ENCODE measurements at regions not wholly inside any gene's neighbourhood (a gene's known extent, or its start where the extent isn't known, plus 50 kb on each side); places are given as distances from the start of the nearest gene placed in this dataset.

GRCh38 chr18:56390626-56391025, 247.8 kb downstream of the TXNL1 start:
- no peak for DNase-seq (ENCODE audit: low read depth in 1 of 2, low spot score in 1 of 2)
- Histone ChIP-seq H3K4me3 (no peak overlapping the region), H3K27ac (no peak overlapping the region), H3K4me2 (no peak overlapping the region), H3K9me3 (no peaks in the 10 kb centered on the region), H3K4me1 (no peaks in the 10 kb centered on the region)
- ChIA-PET POLR2A (no interaction called here), CTCF (no interaction called here)
- FAIRE-seq = no peak
- no peak for TF ChIP-seq TP53 (CRISPR knock-in tag; IDR thresholded peaks at IDR 0.05)
- no peak for TF ChIP-seq RNF2 (IDR thresholded peaks at IDR 0.05; ENCODE audit: borderline replicate concordance, low read depth)
- TF ChIP-seq HDAC2 (IDR thresholded peaks at IDR 0.05) = no peak
- TF ChIP-seq, protein P1, sequence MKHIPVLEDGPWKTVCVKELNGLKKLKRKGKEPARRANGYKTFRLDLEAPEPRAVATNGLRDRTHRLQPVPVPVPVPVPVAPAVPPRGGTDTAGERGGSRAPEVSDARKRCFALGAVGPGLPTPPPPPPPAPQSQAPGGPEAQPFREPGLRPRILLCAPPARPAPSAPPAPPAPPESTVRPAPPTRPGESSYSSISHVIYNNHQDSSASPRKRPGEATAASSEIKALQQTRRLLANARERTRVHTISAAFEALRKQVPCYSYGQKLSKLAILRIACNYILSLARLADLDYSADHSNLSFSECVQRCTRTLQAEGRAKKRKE (CRISPR knock-in tag; IDR thresholded peaks at IDR 0.05; ENCODE audit: low read depth) = no peak
- no peak for TF ChIP-seq CBX2 (IDR thresholded peaks at IDR 0.05; ENCODE audit: borderline replicate concordance, low read depth)
- TF ChIP-seq CHD4 (IDR thresholded peaks at IDR 0.05; ENCODE audit: borderline replicate concordance) = no peak
- no peak for TF ChIP-seq TFCP2L1 (CRISPR knock-in tag; IDR thresholded peaks at IDR 0.05)
- TF ChIP-seq NFE2L2 (conservative IDR thresholded peaks at IDR 0.05; ENCODE audit: low read length) = no peak
- TF ChIP-seq POLR2AphosphoS2 (conservative IDR thresholded peaks at IDR 0.05; ENCODE audit: low read length) = no peak
- TF ChIP-seq POLR2A (IDR thresholded peaks at IDR 0.05; ENCODE audit: low read length) = no peak
- no peak for TF ChIP-seq MYC (IDR thresholded peaks at IDR 0.05; ENCODE audit: borderline replicate concordance, low read length)
- ATAC-seq = no peak
- WGBS (ENCODE audit: missing lambda C conversion rate) = 70% methylated on average over 3 of the region's 3 CpGs

GRCh38 chr18:56389190-56389589, 249.2 kb downstream of the TXNL1 start:
- WGBS (ENCODE audit: missing lambda C conversion rate) = 59% methylated on average over 8 of the region's 8 CpGs
- H3K9me3 ChIP-seq = no peaks in the 10 kb centered on the region
- H3K27ac ChIP-seq = no peak overlapping the region
- ChIA-PET POLR2A (no interaction called here), CTCF (no interaction called here)
- DNase-seq (ENCODE audit: low read depth in 1 of 2, low spot score in 1 of 2) (no peak), ATAC-seq (no peak), FAIRE-seq (no peak)
- no peak overlapping the region for H3K4me2 ChIP-seq
- H3K4me3 ChIP-seq = no peak overlapping the region
- no peak for TF ChIP-seq SREBF2 (IDR thresholded peaks at IDR 0.05)
- H3K4me1 ChIP-seq = no peaks in the 10 kb centered on the region

DNA sequence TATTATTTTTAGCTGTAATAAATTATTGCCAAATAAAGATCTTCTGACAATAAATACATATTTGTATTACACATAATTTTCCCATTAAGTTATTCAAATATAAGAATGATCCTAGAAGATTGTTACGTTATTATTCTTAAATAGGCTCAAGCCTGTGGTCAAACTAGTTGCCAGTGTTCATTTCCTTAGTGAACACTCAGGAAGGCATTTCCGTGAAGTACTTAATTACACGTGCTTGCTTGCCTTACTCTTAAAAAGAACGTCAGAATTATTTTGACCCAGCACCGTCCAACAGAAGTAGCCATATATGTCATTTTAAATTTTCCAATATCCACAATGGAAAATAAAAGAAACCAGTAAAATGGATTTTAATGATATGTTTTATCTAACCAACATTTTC, 249.8 kb downstream of the TXNL1 start:
- WGBS (ENCODE audit: missing lambda C conversion rate) = 78% methylated on average over 5 of the region's 5 CpGs
- Histone ChIP-seq H3K9me3 (no peaks in the 10 kb centered on the region), H3K4me3 (no peak overlapping the region), H3K27ac (no peak overlapping the region), H3K4me1 (no peaks in the 10 kb centered on the region), H3K4me2 (no peak overlapping the region)
- FAIRE-seq (no peak), ATAC-seq (no peak), DNase-seq (ENCODE audit: low read depth in 1 of 2, low spot score in 1 of 2) (no peak)
- CTCF ChIA-PET = no interaction called here
- POLR2A ChIA-PET = no interaction called here
- TF ChIP-seq, protein P2, sequence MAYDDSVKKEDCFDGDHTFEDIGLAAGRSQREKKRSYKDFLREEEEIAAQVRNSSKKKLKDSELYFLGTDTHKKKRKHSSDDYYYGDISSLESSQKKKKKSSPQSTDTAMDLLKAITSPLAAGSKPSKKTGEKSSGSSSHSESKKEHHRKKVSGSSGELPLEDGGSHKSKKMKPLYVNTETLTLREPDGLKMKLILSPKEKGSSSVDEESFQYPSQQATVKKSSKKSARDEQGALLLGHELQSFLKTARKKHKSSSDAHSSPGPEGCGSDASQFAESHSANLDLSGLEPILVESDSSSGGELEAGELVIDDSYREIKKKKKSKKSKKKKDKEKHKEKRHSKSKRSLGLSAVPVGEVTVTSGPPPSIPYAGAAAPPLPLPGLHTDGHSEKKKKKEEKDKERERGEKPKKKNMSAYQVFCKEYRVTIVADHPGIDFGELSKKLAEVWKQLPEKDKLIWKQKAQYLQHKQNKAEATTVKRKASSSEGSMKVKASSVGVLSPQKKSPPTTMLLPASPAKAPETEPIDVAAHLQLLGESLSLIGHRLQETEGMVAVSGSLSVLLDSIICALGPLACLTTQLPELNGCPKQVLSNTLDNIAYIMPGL (CRISPR knock-in tag; IDR thresholded peaks at IDR 0.05; ENCODE audit: borderline replicate concordance) = no peak
- no peak for TF ChIP-seq TFCP2L1 (CRISPR knock-in tag; IDR thresholded peaks at IDR 0.05)
- no peak for TF ChIP-seq ESRRA (IDR thresholded peaks at IDR 0.05; ENCODE audit: borderline replicate concordance, low read length)
- TF ChIP-seq HOXB13 (CRISPR knock-in tag; IDR thresholded peaks at IDR 0.05; ENCODE audit: low read depth) = no peak
- TF ChIP-seq, protein P3, sequence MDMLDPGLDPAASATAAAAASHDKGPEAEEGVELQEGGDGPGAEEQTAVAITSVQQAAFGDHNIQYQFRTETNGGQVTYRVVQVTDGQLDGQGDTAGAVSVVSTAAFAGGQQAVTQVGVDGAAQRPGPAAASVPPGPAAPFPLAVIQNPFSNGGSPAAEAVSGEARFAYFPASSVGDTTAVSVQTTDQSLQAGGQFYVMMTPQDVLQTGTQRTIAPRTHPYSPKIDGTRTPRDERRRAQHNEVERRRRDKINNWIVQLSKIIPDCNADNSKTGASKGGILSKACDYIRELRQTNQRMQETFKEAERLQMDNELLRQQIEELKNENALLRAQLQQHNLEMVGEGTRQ (IDR thresholded peaks at IDR 0.05) = no peak
- no peak for TF ChIP-seq JUN (IDR thresholded peaks at IDR 0.05)

- no peak for FAIRE-seq
- Histone ChIP-seq H3K4me2 (no peak overlapping the region), H3K4me3 (no peak overlapping the region), H3K4me1 (no peaks in the 10 kb centered on the region), H3K9me3 (no peaks in the 10 kb centered on the region), H3K27ac (no peak overlapping the region)
- no peak for TF ChIP-seq TFCP2L1 (CRISPR knock-in tag; IDR thresholded peaks at IDR 0.05)
- TF ChIP-seq JUN (IDR thresholded peaks at IDR 0.05) = no peak
- TF ChIP-seq EP300 (IDR thresholded peaks at IDR 0.05) = no peak
- no peak for TF ChIP-seq CHD2 (IDR thresholded peaks at IDR 0.05; ENCODE audit: low read length, partially characterized antibody)
- TF ChIP-seq POLR2AphosphoS2 (conservative IDR thresholded peaks at IDR 0.05; ENCODE audit: low read length) = no peak
- no peak for DNase-seq (ENCODE audit: low read depth in 1 of 2, low spot score in 1 of 2)
- ChIA-PET CTCF (no interaction called here), POLR2A (no interaction called here)
- no peak for ATAC-seq
Measured at GRCh38 chr18:56386856-56387255, 251.5 kb downstream of the TXNL1 start.
